Astrocyte of the cerebellum (primary cell): ENCODE measurements at regions not wholly inside any gene's neighbourhood (a gene's known extent, or its start where the extent isn't known, plus 50 kb on each side); places are given as distances from the start of the nearest gene placed in this dataset.
"Not testable (repeated sequence)": the region's sequence is repeated elsewhere in the genome, so short reads cannot be mapped to it uniquely, and the experiment has no call there.

Experiments
- DNase-seq: peaks from one replicate; pipeline ENCODE4 v3.0.0-alpha.2; 2011; ENCODE audit warnings: low read depth
- H3K4me3 ChIP-seq: 2 replicates; pipeline ENCODE4 v1.5.1; 2011; ENCODE audit warnings: mild to moderate bottlenecking, low read depth, low read length, moderate library complexity
- CTCF ChIP-seq: IDR thresholded peaks from 2 replicates; pipeline ENCODE4 v1.5.1; 2012; ENCODE audit warnings: low read length, low read depth, moderate library complexity, mild to moderate bottlenecking; ENCODE audit errors: missing control alignments
- in situ Hi-C: cut with HindIII; loops from 2 replicates; pipeline ENCODE4 v1.10.0; 2017; ENCODE audit warnings: low sequenced_read_pairs

DNA sequence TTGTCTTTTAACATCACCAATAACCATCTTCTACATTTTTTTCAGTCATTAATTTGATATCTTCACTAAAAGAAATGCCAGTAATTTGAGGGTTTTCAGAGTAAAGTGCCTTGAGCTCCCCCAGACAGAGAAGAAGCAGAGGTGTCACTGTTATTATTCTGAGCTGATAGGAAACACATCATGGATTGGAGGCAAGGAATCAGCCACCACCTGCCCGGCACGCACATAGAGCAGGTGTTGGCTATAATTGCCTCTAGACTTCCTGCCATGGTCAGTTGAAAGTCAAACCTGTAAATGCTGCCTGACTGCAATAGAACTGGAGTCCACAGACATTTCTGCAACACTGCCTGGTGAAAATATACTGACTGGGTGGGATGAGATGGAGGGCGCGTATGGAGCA is 776.6 kb downstream of the UQCRFS1 start:
- no peak overlapping the region for H3K4me3 ChIP-seq
- in situ Hi-C loops = no loop called here
- TF ChIP-seq CTCF = no peak
- no peak for DNase-seq

DNA sequence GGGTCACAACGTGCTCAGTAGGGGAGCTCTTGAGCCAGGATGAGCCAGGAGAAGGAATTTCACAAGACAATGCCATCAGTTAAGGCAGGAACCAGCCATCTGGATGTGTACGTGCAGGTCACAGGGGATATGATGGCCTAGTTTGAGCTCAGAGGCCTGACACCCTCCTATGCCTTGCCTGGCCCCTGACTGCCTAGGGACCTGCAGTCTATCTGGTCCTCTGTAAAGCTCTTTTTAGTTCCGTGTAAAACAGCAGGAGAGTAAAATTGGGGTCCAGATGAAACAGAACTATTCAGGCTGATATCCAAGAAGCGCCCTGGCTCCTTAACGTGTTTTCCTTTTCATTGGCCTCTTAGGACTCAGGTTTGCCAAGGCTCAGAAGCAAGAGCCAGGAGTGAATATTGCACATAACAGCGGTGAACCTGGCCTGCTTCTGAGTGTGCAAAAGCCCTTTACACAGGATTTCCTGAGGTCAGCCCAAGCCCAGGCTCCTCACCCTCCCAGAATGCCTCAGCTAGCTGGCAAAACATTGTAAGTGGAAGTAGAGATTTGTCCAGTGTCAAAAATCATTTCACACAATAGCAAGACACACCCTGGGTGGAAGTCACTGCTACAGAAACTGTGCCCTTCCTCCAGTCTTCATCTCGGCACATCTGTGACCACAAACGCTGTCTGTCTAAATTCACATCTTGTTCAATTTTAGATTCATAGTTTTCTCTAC is 777.2 kb downstream of the UQCRFS1 start:
- no peak for DNase-seq
- in situ Hi-C loops = no loop called here
- TF ChIP-seq CTCF = no peak
- H3K4me3 ChIP-seq = no peak overlapping the region

DNA sequence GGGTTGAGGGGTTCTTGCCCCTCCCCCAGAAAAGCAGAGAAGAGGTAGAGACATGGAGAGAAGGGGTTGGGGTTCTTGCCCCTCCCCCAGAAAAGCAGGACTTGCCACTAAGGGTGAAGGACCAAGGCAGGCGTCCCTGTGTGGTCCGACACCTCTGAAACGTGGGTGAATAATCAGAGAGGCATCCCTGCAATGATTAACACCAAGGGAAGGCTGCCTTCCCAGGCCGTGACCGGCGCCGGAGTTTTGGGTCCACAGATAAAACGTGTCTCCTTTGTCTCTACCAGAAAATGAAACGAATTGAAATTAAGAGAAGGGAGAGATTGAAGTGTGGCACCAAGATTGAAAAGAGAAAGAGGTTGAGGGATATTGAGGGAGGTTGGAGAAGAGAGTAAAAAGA is 778.2 kb downstream of the UQCRFS1 start:
- H3K4me3 ChIP-seq, DNase-seq, in situ Hi-C loops: not testable (repeated sequence)

GRCh38 chr19:28434365-28434764 is 778.6 kb downstream of the UQCRFS1 start:
- in situ Hi-C loops, DNase-seq, H3K4me3 ChIP-seq: not testable (repeated sequence)

DNA sequence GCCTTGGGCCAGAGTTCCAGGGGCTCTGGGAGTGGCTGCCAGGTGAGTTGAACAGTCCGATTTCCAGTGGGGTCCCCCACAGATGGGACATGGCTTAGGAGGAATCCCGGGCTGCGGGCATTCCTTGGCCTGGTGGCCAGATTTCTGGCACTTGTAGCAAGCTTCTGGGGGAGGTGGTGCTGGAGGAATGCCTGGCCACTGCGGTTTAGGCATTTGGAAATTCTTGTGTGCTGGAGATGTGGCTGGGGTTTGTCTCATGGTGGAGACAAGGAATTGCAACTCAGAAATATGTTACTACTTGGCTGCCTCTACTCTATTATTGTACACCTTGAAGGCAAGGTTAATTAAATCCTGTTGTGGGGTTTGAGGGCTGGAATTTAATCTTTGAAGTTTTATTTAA is 779.8 kb downstream of the UQCRFS1 start:
- H3K4me3 ChIP-seq, DNase-seq, in situ Hi-C loops: not testable (repeated sequence)

GRCh38 chr19:28430214-28430613 is 782.7 kb downstream of the UQCRFS1 start:
- no peak for TF ChIP-seq CTCF
- in situ Hi-C loops = no loop called here
- H3K4me3 ChIP-seq = no peak overlapping the region
- DNase-seq = no peak

GRCh38 chr19:28429356-28429755 is 783.6 kb downstream of the UQCRFS1 start:
- DNase-seq = no peak
- in situ Hi-C loops = no loop called here
- H3K4me3 ChIP-seq = no peak overlapping the region
- TF ChIP-seq CTCF = no peak

- in situ Hi-C loops = no loop called here
- no peak for DNase-seq
- TF ChIP-seq CTCF = no peak
- H3K4me3 ChIP-seq = no peak overlapping the region
Observed at GRCh38 chr19:28428663-28429348, 784.1 kb downstream of the UQCRFS1 start.
